ENCODE measurements at regions not wholly inside any gene's neighbourhood (a gene's known extent, or its start where the extent isn't known, plus 50 kb on each side); places are given as distances from the start of the nearest gene placed in this dataset.
"Not testable (repeated sequence)": the region's sequence is repeated elsewhere in the genome, so short reads cannot be mapped to it uniquely, and the experiment has no call there.

- no peak for DNase-seq
Measured at GRCh38 chr1:55793856-55794255, 578.7 kb upstream of the USP24 start.

- no peak for DNase-seq
Measured at GRCh38 chr1:55792870-55793269, 577.7 kb upstream of the USP24 start.

- no peak for DNase-seq
Measured at GRCh38 chr1:55789466-55789865, 574.3 kb upstream of the USP24 start.

GRCh38 chr1:55786396-55786795, 571.2 kb upstream of the USP24 start:
- no peak for DNase-seq

- DNase-seq: not testable (repeated sequence)
Measured at GRCh38 chr1:55784941-55785450, 569.8 kb upstream of the USP24 start.

GRCh38 chr1:55781944-55782482, 566.8 kb upstream of the USP24 start:
- DNase-seq: no peak

- no peak for DNase-seq
Measured at GRCh38 chr1:55781003-55781402, 565.8 kb upstream of the USP24 start.

- no peak for DNase-seq
Measured at GRCh38 chr1:55777545-55777944, 562.4 kb upstream of the USP24 start.

- no peak for DNase-seq
Measured at GRCh38 chr1:55775007-55775406, 559.8 kb upstream of the USP24 start.

GRCh38 chr1:55774446-55774845, 559.3 kb upstream of the USP24 start:
- no peak for DNase-seq

GRCh38 chr1:55773211-55773940, 558.2 kb upstream of the USP24 start:
- DNase-seq: no peak

- no peak for DNase-seq
Measured at GRCh38 chr1:55768327-55768952, 553.3 kb upstream of the USP24 start.

- no peak for DNase-seq
Measured at GRCh38 chr1:55767171-55767570, 552.0 kb upstream of the USP24 start.

GRCh38 chr1:55765505-55765904, 550.3 kb upstream of the USP24 start:
- not testable (repeated sequence) for DNase-seq

GRCh38 chr1:55751776-55752175, 536.6 kb upstream of the USP24 start:
- DNase-seq: no peak

GRCh38 chr1:55750628-55750995, 535.4 kb upstream of the USP24 start:
- no peak for DNase-seq

- no peak for DNase-seq
Measured at GRCh38 chr1:55749975-55750627, 534.9 kb upstream of the USP24 start.

GRCh38 chr1:55747408-55747841, 532.3 kb upstream of the USP24 start:
- DNase-seq: no peak

- no peak for DNase-seq
Measured at GRCh38 chr1:55746710-55747109, 531.5 kb upstream of the USP24 start.

- no peak for DNase-seq
Measured at GRCh38 chr1:55741516-55741915, 526.4 kb upstream of the USP24 start.

- no peak for DNase-seq
Measured at GRCh38 chr1:55735106-55735505, 519.9 kb upstream of the USP24 start.

- no peak for DNase-seq
Measured at GRCh38 chr1:55726994-55727393, 511.8 kb upstream of the USP24 start.

- DNase-seq: no peak
Measured at GRCh38 chr1:55725378-55725777, 510.2 kb upstream of the USP24 start.

Data from inflammatory macrophage treated with lipopolysaccharide for 1 hour (primary cell).